ENCODE measurements at regions not wholly inside any gene's neighbourhood (a gene's known extent, or its start where the extent isn't known, plus 50 kb on each side); places are given as distances from the start of the nearest gene placed in this dataset.

GRCh38 chr2:67259556-67260342 lies 137.4 kb upstream of the ETAA1 start:
- TF ChIP-seq POLR2A (IDR thresholded peaks at IDR 0.05): no peak
- TF ChIP-seq, protein P1, sequence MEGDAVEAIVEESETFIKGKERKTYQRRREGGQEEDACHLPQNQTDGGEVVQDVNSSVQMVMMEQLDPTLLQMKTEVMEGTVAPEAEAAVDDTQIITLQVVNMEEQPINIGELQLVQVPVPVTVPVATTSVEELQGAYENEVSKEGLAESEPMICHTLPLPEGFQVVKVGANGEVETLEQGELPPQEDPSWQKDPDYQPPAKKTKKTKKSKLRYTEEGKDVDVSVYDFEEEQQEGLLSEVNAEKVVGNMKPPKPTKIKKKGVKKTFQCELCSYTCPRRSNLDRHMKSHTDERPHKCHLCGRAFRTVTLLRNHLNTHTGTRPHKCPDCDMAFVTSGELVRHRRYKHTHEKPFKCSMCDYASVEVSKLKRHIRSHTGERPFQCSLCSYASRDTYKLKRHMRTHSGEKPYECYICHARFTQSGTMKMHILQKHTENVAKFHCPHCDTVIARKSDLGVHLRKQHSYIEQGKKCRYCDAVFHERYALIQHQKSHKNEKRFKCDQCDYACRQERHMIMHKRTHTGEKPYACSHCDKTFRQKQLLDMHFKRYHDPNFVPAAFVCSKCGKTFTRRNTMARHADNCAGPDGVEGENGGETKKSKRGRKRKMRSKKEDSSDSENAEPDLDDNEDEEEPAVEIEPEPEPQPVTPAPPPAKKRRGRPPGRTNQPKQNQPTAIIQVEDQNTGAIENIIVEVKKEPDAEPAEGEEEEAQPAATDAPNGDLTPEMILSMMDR (IDR thresholded peaks at IDR 0.05): no peak

Measured in Peyer's patch (tissue), 4 donors.